ENCODE measurements at regions not wholly inside any gene's neighbourhood (a gene's known extent, or its start where the extent isn't known, plus 50 kb on each side); places are given as distances from the start of the nearest gene placed in this dataset.

DNA sequence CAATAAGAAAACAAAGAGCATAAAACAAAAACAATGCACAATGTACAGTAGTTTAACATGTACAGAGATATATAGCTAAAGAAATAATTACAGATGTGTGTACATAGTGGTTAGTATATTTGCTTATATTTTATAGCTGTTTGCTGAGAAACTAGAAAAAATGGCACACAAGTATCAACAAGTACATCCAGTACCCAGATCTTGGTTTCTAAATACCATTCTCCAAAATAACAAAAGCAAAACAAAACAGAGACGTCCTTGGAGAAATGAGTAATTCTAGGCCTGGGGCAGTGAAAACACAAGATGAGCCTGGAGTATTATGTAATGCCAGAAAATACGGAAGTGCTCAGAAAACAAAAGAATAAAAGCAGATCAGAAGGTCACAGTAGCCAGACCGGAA lies 189.6 kb downstream of the TMEM47 start:
- TF ChIP-seq SMARCC2 (IDR thresholded peaks at IDR 0.05; ENCODE audit: low read depth), result no peak
- no peak for TF ChIP-seq FOXJ3 (CRISPR knock-in tag; IDR thresholded peaks at IDR 0.05)
- TF ChIP-seq ZNF785 (CRISPR knock-in tag; IDR thresholded peaks at IDR 0.05), result no peak

All from K562 (cell line).